ENCODE measurements at regions not wholly inside any gene's neighbourhood (a gene's known extent, or its start where the extent isn't known, plus 50 kb on each side); places are given as distances from the start of the nearest gene placed in this dataset.

GRCh38 chr5:2005101-2006041 is 122.6 kb upstream of the IRX4 start:
- TF ChIP-seq CTCF (IDR thresholded peaks at IDR 0.05; ENCODE audit: low read length) (no peak), EZH2phosphoT487 (IDR thresholded peaks at IDR 0.05; ENCODE audit: low read length) (no peak), EZH2 (optimal IDR thresholded peaks at IDR 0.05; ENCODE audit: low read depth, low read length) (no peak)
- H3K4me2 ChIP-seq (ENCODE audit: low read depth, low read length): no peak overlapping the region
- no peaks in the 10 kb centered on the region; the same call in 1 of the 2 replicates for H3K27me3 ChIP-seq (replicated peaks; ENCODE audit: insufficient read depth, low read length)
- no peaks in the 10 kb centered on the region for H4K20me1 ChIP-seq (ENCODE audit: insufficient read depth, low read length)
- no peak overlapping the region for H3K27ac ChIP-seq (ENCODE audit: low read length)
- no peaks in the 10 kb centered on the region for H3K36me3 ChIP-seq (replicated peaks; ENCODE audit: insufficient read depth, low read length)
- H3K4me3 ChIP-seq (ENCODE audit: low read length): no peak overlapping the region
- no peaks in the 10 kb centered on the region for H3K4me1 ChIP-seq (ENCODE audit: low read length)
- H3F3A ChIP-seq (ENCODE audit: insufficient read depth, low read length): no peaks in the 10 kb centered on the region
- H3K9ac ChIP-seq (ENCODE audit: low read length): no peak overlapping the region
- DNase-seq: no peak
- no peak overlapping the region for H2AFZ ChIP-seq (ENCODE audit: low read length)
- no peaks in the 10 kb centered on the region for H3K9me2 ChIP-seq (replicated peaks; ENCODE audit: insufficient read depth, low read length)
- H3K9me3 ChIP-seq (replicated peaks; ENCODE audit: insufficient read depth, low read length): no peaks in the 10 kb centered on the region
- no peaks in the 10 kb centered on the region for H3K79me2 ChIP-seq (ENCODE audit: low read length)

DNA sequence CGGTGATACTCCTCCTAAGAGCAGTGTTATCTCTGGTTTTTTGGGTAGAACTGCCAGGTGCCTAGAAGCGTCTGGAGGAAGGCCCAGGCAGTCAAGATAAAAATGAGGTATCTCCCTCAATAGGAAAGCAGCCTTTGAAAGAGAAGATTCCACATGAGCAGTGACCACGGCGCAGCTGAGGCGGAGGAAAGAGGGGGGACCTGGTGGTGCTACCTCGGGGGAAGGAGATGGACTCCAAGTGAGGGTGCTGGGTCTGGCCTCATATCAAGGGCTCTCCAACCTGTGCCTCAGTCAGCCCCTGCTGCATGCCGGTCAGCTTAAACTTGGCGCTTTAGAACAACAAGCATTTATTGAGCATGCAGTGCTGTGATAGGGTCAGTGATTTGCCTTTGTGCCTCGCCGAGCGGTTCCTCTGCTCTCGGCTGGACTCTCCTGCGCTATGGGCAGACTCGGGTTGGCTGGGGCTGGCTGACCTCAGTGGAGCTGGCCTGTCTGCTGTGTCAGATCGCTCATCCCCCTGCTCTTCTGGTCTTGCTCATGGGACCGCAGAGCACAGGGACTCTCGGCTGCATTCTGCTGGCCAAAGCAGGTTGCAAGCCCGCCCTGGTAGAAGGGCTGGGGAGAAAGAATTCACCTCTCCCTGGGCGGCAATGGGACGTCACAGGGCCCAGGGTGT is 121.1 kb upstream of the IRX4 start:
- Histone ChIP-seq H4K20me1 (ENCODE audit: insufficient read depth, low read length) (no peaks in the 10 kb centered on the region), H3K4me3 (ENCODE audit: low read length) (no peak overlapping the region), H3K9ac (ENCODE audit: low read length) (no peak overlapping the region), H3K27me3 (replicated peaks; ENCODE audit: insufficient read depth, low read length) (no peaks in the 10 kb centered on the region; the same call in 1 of the 2 replicates), H3K36me3 (replicated peaks; ENCODE audit: insufficient read depth, low read length) (no peaks in the 10 kb centered on the region), H3K4me1 (ENCODE audit: low read length) (no peaks in the 10 kb centered on the region), H3F3A (ENCODE audit: insufficient read depth, low read length) (no peaks in the 10 kb centered on the region), H3K9me3 (replicated peaks; ENCODE audit: insufficient read depth, low read length) (no peaks in the 10 kb centered on the region), H3K79me2 (ENCODE audit: low read length) (no peaks in the 10 kb centered on the region), H2AFZ (ENCODE audit: low read length) (no peak overlapping the region), H3K9me2 (replicated peaks; ENCODE audit: insufficient read depth, low read length) (no peaks in the 10 kb centered on the region), H3K4me2 (ENCODE audit: low read depth, low read length) (no peak overlapping the region), H3K27ac (ENCODE audit: low read length) (no peak overlapping the region)
- TF ChIP-seq EZH2phosphoT487 (IDR thresholded peaks at IDR 0.05; ENCODE audit: low read length): no peak
- TF ChIP-seq CTCF (IDR thresholded peaks at IDR 0.05; ENCODE audit: low read length): no peak
- TF ChIP-seq EZH2 (optimal IDR thresholded peaks at IDR 0.05; ENCODE audit: low read depth, low read length): no peak
- DNase-seq: no peak

DNA sequence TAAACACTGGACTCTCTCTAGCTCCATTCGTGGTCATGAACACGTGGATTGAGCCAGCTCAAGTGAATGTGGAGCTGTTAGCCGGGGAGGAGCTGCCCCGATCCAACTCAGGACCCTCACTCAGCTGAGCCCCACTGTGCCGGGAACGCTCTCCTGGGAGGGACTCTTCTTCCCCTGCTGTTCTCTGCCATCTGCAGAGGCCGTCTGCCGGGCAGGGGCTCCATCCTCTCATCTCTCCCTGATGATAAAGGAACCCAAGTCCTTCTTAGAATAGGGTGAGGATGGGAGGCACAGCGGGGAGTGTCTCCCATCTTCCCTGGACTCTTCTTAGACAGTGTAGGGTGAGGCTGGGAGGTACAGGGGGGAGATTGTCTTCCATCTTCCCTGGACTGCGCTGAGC is 120.5 kb upstream of the IRX4 start:
- H2AFZ ChIP-seq (ENCODE audit: low read length): no peak overlapping the region
- DNase-seq: no peak
- no peak overlapping the region for H3K9ac ChIP-seq (ENCODE audit: low read length)
- no peaks in the 10 kb centered on the region for H4K20me1 ChIP-seq (ENCODE audit: insufficient read depth, low read length)
- no peaks in the 10 kb centered on the region; the same call in 1 of the 2 replicates for H3K27me3 ChIP-seq (replicated peaks; ENCODE audit: insufficient read depth, low read length)
- H3K9me2 ChIP-seq (replicated peaks; ENCODE audit: insufficient read depth, low read length): no peaks in the 10 kb centered on the region
- no peak overlapping the region for H3K27ac ChIP-seq (ENCODE audit: low read length)
- no peak overlapping the region for H3K4me3 ChIP-seq (ENCODE audit: low read length)
- no peak for TF ChIP-seq EZH2 (optimal IDR thresholded peaks at IDR 0.05; ENCODE audit: low read depth, low read length)
- TF ChIP-seq CTCF (IDR thresholded peaks at IDR 0.05; ENCODE audit: low read length): no peak
- no peak for TF ChIP-seq EZH2phosphoT487 (IDR thresholded peaks at IDR 0.05; ENCODE audit: low read length)
- H3K4me2 ChIP-seq (ENCODE audit: low read depth, low read length): no peak overlapping the region
- no peaks in the 10 kb centered on the region for H3K79me2 ChIP-seq (ENCODE audit: low read length)
- H3K36me3 ChIP-seq (replicated peaks; ENCODE audit: insufficient read depth, low read length): no peaks in the 10 kb centered on the region
- H3K9me3 ChIP-seq (replicated peaks; ENCODE audit: insufficient read depth, low read length): no peaks in the 10 kb centered on the region
- no peaks in the 10 kb centered on the region for H3F3A ChIP-seq (ENCODE audit: insufficient read depth, low read length)
- H3K4me1 ChIP-seq (ENCODE audit: low read length): no peaks in the 10 kb centered on the region
